ENCODE measurements at regions not wholly inside any gene's neighbourhood (a gene's known extent, or its start where the extent isn't known, plus 50 kb on each side); places are given as distances from the start of the nearest gene placed in this dataset.

- DNase-seq: no peak
Measured at GRCh38 chr6:169937389-169938261, 186.2 kb downstream of the ERMARD start.

- no peak for DNase-seq
Measured at GRCh38 chr6:169936355-169936975, 185.0 kb downstream of the ERMARD start.

- DNase-seq: no peak
Measured at GRCh38 chr6:169935861-169936260, 184.4 kb downstream of the ERMARD start.

- no peak for DNase-seq
Measured at GRCh38 chr6:169935348-169935718, 183.9 kb downstream of the ERMARD start.

- no peak for DNase-seq
Measured at GRCh38 chr6:169934699-169935347, 183.4 kb downstream of the ERMARD start.

- no peak for DNase-seq
Measured at GRCh38 chr6:169933839-169934698, 182.6 kb downstream of the ERMARD start.

GRCh38 chr6:169933251-169933821 is 181.9 kb downstream of the ERMARD start:
- DNase-seq: no peak

GRCh38 chr6:169932491-169932890 is 181.1 kb downstream of the ERMARD start:
- no peak for DNase-seq

- DNase-seq: no peak
Measured at GRCh38 chr6:169931261-169931660, 179.8 kb downstream of the ERMARD start.

GRCh38 chr6:169930799-169931198 is 179.4 kb downstream of the ERMARD start:
- DNase-seq: no peak

GRCh38 chr6:169927711-169928110 is 176.3 kb downstream of the ERMARD start:
- DNase-seq: no peak

GRCh38 chr6:169926617-169927417 is 175.4 kb downstream of the ERMARD start:
- DNase-seq: no peak

GRCh38 chr6:169923468-169924464 is 172.3 kb downstream of the ERMARD start:
- DNase-seq: no peak

GRCh38 chr6:169921853-169922824 is 170.7 kb downstream of the ERMARD start:
- no peak for DNase-seq

- no peak for DNase-seq
Measured at GRCh38 chr6:169921217-169921616, 169.8 kb downstream of the ERMARD start.

- no peak for DNase-seq
Measured at GRCh38 chr6:169920359-169921020, 169.1 kb downstream of the ERMARD start.

GRCh38 chr6:169918954-169919549 is 167.6 kb downstream of the ERMARD start:
- no peak for DNase-seq
